ENCODE measurements at regions not wholly inside any gene's neighbourhood (a gene's known extent, or its start where the extent isn't known, plus 50 kb on each side); places are given as distances from the start of the nearest gene placed in this dataset.

- no peak for FAIRE-seq
- DNase-seq (ENCODE audit: low spot score): no peak
- H2AFZ ChIP-seq (ENCODE audit: low read length): no peak overlapping the region
- in situ Hi-C loops (cut with HindIII; ENCODE audit: extremely low pct_ligation_motif_present, low pct_unique_long_range_greater_than_20kb): no loop called here
- WGBS (ENCODE audit: low lambda C conversion rate): 81% methylated on average over 10 of the region's 10 CpGs
- H3K4me1 ChIP-seq (ENCODE audit: insufficient read depth, low read length): peaks cover 19% of the 10 kb centered on the region
- H3K36me3 ChIP-seq (replicated peaks in 1 of 2; ENCODE audit: control insufficient read depth in 1 of 2, insufficient read depth in 2 of 2, low read length in 2 of 2): no peaks in the 10 kb centered on the region
- no peaks in the 10 kb centered on the region; a peak in 1 of 5 replicates for H3K27me3 ChIP-seq (ENCODE audit: control insufficient read depth in 1 of 2, insufficient read depth in 2 of 2, low read length in 2 of 2)
- no peaks in the 10 kb centered on the region for H3K79me2 ChIP-seq (ENCODE audit: insufficient read depth, low read length)
- POLR2A ChIA-PET: no interaction called here
- CTCF ChIA-PET (ENCODE audit: low intra/inter-chr PET ratio, low total read pairs): no interaction called here
- ATAC-seq: no peak
- no TSS peak for BruUV-seq (replicated peaks)
- H3K4me2 ChIP-seq (ENCODE audit: low read depth, low read length): no peak overlapping the region
- H3K27ac ChIP-seq (ENCODE audit: extremely low read length, insufficient read depth, low read length): no peak overlapping the region
- no peak for TF ChIP-seq ONECUT2 (CRISPR knock-in tag; IDR thresholded peaks at IDR 0.05)
- TF ChIP-seq ZNF317 (CRISPR knock-in tag; IDR thresholded peaks at IDR 0.05): no peak
- TF ChIP-seq ZNF512B (CRISPR knock-in tag; IDR thresholded peaks at IDR 0.05; ENCODE audit: borderline replicate concordance): no peak
- no peaks in the 10 kb centered on the region for H3K9me3 ChIP-seq (ENCODE audit: low read length)
- H3K9ac ChIP-seq (ENCODE audit: insufficient read depth, low read depth, low read length): no peak overlapping the region
- no peak overlapping the region for H3K4me3 ChIP-seq (replicated peaks in 1 of 3; ENCODE audit: insufficient read depth in 1 of 3, low read depth in 2 of 3, low read length in 3 of 3)
- intact Hi-C loops (cut with micrococcal nuclease; ENCODE audit: unreplicated experiment): no loop called here
- H4K20me1 ChIP-seq (ENCODE audit: insufficient read depth, low read length): no peaks in the 10 kb centered on the region
These were observed 68.7 kb upstream of the SPRED2 start for GRCh38 chr2:65501074-65501473.

GRCh38 chr2:65500310-65501040, 68.1 kb upstream of the SPRED2 start:
- no peaks in the 10 kb centered on the region; a peak in 1 of 5 replicates for H3K27me3 ChIP-seq (ENCODE audit: control insufficient read depth in 1 of 2, insufficient read depth in 2 of 2, low read length in 2 of 2)
- CTCF ChIA-PET (ENCODE audit: low intra/inter-chr PET ratio, low total read pairs): no interaction called here
- no peaks in the 10 kb centered on the region for H4K20me1 ChIP-seq (ENCODE audit: insufficient read depth, low read length)
- H3K79me2 ChIP-seq (ENCODE audit: insufficient read depth, low read length): no peaks in the 10 kb centered on the region
- no peaks in the 10 kb centered on the region for H3K36me3 ChIP-seq (replicated peaks in 1 of 2; ENCODE audit: control insufficient read depth in 1 of 2, insufficient read depth in 2 of 2, low read length in 2 of 2)
- no peaks in the 10 kb centered on the region for H3K9me3 ChIP-seq (ENCODE audit: low read length)
- no peak overlapping the region for H3K9ac ChIP-seq (ENCODE audit: insufficient read depth, low read depth, low read length)
- intact Hi-C loops (cut with micrococcal nuclease; ENCODE audit: unreplicated experiment) (no loop called here), in situ Hi-C loops (cut with HindIII; ENCODE audit: extremely low pct_ligation_motif_present, low pct_unique_long_range_greater_than_20kb) (no loop called here)
- no TSS peak for BruUV-seq (replicated peaks)
- FAIRE-seq (no peak), DNase-seq (ENCODE audit: low spot score) (no peak), ATAC-seq (no peak)
- POLR2A ChIA-PET: no interaction called here
- no peak overlapping the region for H3K4me2 ChIP-seq (ENCODE audit: low read depth, low read length)
- WGBS (ENCODE audit: low lambda C conversion rate): 74% methylated on average over 9 of the region's 9 CpGs
- no peak overlapping the region for H2AFZ ChIP-seq (ENCODE audit: low read length)
- no peak overlapping the region for H3K4me3 ChIP-seq (replicated peaks in 1 of 3; ENCODE audit: insufficient read depth in 1 of 3, low read depth in 2 of 3, low read length in 3 of 3)
- H3K4me1 ChIP-seq (ENCODE audit: insufficient read depth, low read length): peaks cover 13% of the 10 kb centered on the region
- H3K27ac ChIP-seq (ENCODE audit: extremely low read length, insufficient read depth, low read length): no peak overlapping the region
- TF ChIP-seq BCL6 (CRISPR knock-in tag; IDR thresholded peaks at IDR 0.05): no peak
- no peak for TF ChIP-seq REL (CRISPR knock-in tag; conservative IDR thresholded peaks at IDR 0.05)
- TF ChIP-seq MAF1 (CRISPR knock-in tag; IDR thresholded peaks at IDR 0.05; ENCODE audit: borderline replicate concordance): no peak
- no peak for TF ChIP-seq E2F2 (CRISPR knock-in tag; IDR thresholded peaks at IDR 0.05; ENCODE audit: borderline replicate concordance)
- TF ChIP-seq ZNF609 (CRISPR knock-in tag; IDR thresholded peaks at IDR 0.05; ENCODE audit: borderline replicate concordance): no peak
